ENCODE measurements at regions not wholly inside any gene's neighbourhood (a gene's known extent, or its start where the extent isn't known, plus 50 kb on each side); places are given as distances from the start of the nearest gene placed in this dataset.

DNA sequence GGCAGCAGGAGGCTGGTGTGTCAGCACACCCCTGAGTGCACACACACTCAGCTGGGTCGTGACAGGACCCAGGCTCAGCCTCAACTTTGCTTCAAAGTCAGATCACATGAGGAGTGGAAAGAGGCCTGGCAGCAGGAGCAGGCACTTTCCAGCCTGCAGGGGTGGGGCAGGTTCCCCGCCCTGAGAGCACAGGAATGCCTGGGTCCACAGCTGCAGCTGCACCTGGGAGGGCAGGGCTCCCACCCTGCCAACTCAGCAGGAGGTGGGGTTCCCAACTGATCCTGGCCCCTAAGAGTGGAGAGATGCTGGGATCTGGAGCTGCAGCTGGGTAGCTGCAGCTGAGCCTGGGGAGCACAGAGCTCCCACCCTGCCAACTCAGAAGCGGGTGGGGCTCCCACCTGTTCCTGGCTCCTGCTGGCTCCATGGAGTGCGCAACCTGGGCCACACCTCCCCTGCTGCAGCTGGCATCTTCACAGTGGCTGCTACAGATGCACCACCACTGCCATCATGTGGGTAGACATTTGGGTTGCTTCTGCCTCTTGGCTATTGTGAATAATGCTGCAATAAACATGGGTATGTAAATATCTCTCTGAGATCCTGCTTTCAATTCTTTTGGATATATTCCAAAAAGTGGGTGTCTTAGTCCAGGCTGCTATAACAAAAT lies 415.4 kb downstream of the TTLL7 start:
- TF ChIP-seq, protein P1, sequence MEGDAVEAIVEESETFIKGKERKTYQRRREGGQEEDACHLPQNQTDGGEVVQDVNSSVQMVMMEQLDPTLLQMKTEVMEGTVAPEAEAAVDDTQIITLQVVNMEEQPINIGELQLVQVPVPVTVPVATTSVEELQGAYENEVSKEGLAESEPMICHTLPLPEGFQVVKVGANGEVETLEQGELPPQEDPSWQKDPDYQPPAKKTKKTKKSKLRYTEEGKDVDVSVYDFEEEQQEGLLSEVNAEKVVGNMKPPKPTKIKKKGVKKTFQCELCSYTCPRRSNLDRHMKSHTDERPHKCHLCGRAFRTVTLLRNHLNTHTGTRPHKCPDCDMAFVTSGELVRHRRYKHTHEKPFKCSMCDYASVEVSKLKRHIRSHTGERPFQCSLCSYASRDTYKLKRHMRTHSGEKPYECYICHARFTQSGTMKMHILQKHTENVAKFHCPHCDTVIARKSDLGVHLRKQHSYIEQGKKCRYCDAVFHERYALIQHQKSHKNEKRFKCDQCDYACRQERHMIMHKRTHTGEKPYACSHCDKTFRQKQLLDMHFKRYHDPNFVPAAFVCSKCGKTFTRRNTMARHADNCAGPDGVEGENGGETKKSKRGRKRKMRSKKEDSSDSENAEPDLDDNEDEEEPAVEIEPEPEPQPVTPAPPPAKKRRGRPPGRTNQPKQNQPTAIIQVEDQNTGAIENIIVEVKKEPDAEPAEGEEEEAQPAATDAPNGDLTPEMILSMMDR (IDR thresholded peaks at IDR 0.05; ENCODE audit: low read depth, low read length), result no peak
- no peak for TF ChIP-seq POLR2A (IDR thresholded peaks at IDR 0.05; ENCODE audit: extremely low read depth, insufficient read length)
- no peak for TF ChIP-seq MYC (IDR thresholded peaks at IDR 0.05; ENCODE audit: low read depth, low read length)
- TF ChIP-seq MAX (IDR thresholded peaks at IDR 0.05; ENCODE audit: low read depth, low read length), result no peak
- DNase-seq (ENCODE audit: low read depth), result no peak
- no peak overlapping the region for H3K4me3 ChIP-seq (ENCODE audit: low read depth, low read length)

- H3K4me3 ChIP-seq (ENCODE audit: low read depth, low read length), result no peak overlapping the region
- TF ChIP-seq MAX (IDR thresholded peaks at IDR 0.05; ENCODE audit: low read depth, low read length) (no peak), MYC (IDR thresholded peaks at IDR 0.05; ENCODE audit: low read depth, low read length) (no peak), POLR2A (IDR thresholded peaks at IDR 0.05; ENCODE audit: extremely low read depth, insufficient read length) (no peak)
- TF ChIP-seq, protein P1 (IDR thresholded peaks at IDR 0.05; ENCODE audit: low read depth, low read length), result no peak
- no peak for DNase-seq (ENCODE audit: low read depth)
Measured at GRCh38 chr1:83581747-83582146, 417.2 kb downstream of the TTLL7 start.

- no peak for DNase-seq (ENCODE audit: low read depth)
- no peak for TF ChIP-seq MAX (IDR thresholded peaks at IDR 0.05; ENCODE audit: low read depth, low read length)
- no peak for TF ChIP-seq POLR2A (IDR thresholded peaks at IDR 0.05; ENCODE audit: extremely low read depth, insufficient read length)
- TF ChIP-seq, protein P1 (IDR thresholded peaks at IDR 0.05; ENCODE audit: low read depth, low read length), result no peak
- TF ChIP-seq MYC (IDR thresholded peaks at IDR 0.05; ENCODE audit: low read depth, low read length), result no peak
- no peak overlapping the region for H3K4me3 ChIP-seq (ENCODE audit: low read depth, low read length)
Measured at GRCh38 chr1:83574791-83575190, 424.1 kb downstream of the TTLL7 start.

- DNase-seq (ENCODE audit: low read depth), result no peak
- TF ChIP-seq MAX (IDR thresholded peaks at IDR 0.05; ENCODE audit: low read depth, low read length) (no peak), POLR2A (IDR thresholded peaks at IDR 0.05; ENCODE audit: extremely low read depth, insufficient read length) (no peak), MYC (IDR thresholded peaks at IDR 0.05; ENCODE audit: low read depth, low read length) (no peak)
- TF ChIP-seq, protein P1 (IDR thresholded peaks at IDR 0.05; ENCODE audit: low read depth, low read length), result no peak
- no peak overlapping the region for H3K4me3 ChIP-seq (ENCODE audit: low read depth, low read length)
Measured at GRCh38 chr1:83573776-83574175, 425.2 kb downstream of the TTLL7 start.

DNA sequence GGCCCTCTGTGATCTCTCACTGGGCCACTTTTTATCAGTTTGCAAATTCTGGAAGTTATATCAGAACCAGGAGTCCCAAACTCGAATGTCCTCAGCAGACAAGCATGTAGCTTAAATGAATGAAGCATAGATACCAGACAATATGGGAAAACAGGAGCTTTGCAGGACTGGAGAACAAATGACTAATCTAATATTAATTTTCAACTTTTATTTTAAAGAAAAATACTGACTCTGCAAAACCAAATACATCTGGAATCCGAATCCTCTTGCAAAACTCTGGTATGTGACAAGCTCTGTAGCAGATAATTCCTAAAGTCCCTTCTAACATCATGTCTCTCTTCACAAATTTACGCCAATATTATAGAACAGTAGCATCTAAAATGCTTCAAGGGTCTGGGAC lies 427.4 kb downstream of the TTLL7 start:
- TF ChIP-seq, protein P1 (IDR thresholded peaks at IDR 0.05; ENCODE audit: low read depth, low read length), result no peak
- no peak for DNase-seq (ENCODE audit: low read depth)
- H3K4me3 ChIP-seq (ENCODE audit: low read depth, low read length), result no peak overlapping the region

GRCh38 chr1:83561346-83561745 lies 437.6 kb downstream of the TTLL7 start:
- no peak overlapping the region for H3K4me3 ChIP-seq (ENCODE audit: low read depth, low read length)
- TF ChIP-seq POLR2A (IDR thresholded peaks at IDR 0.05; ENCODE audit: extremely low read depth, insufficient read length), result no peak
- TF ChIP-seq, protein P1 (IDR thresholded peaks at IDR 0.05; ENCODE audit: low read depth, low read length), result no peak
- DNase-seq (ENCODE audit: low read depth), result no peak

Data from NB4 (cell line).